GM23338 (cell line): ENCODE measurements at regions not wholly inside any gene's neighbourhood (a gene's known extent, or its start where the extent isn't known, plus 50 kb on each side); places are given as distances from the start of the nearest gene placed in this dataset.

ENCODE experiments used
- ATAC-seq: fragments of 200-7000 bp; cut with Tn5 transposase; 3 replicates; pipeline ENCODE4 v1.9.1; 2020
- DNase-seq: peaks from one replicate; pipeline ENCODE4 v3.0.0-alpha.2; 2015; ENCODE audit warnings: low spot score
- H2AFZ ChIP-seq: fragments of 200-600 bp; sonication (generic); 2 replicates; pipeline ENCODE4 v1.8.0; 2016; ENCODE audit warnings: antibody characterized with exemption, mild to moderate bottlenecking, moderate library complexity
- H3F3A ChIP-seq: fragments of 200-600 bp; sonication (generic); replicated peaks from 2 replicates; pipeline ENCODE4 v1.8.0; 2017; ENCODE audit warnings: antibody characterized with exemption, mixed run types, low read depth
- H3K27ac ChIP-seq: fragments of 200-600 bp; sonication (generic); 2 replicates; pipeline ENCODE4 v1.6.1; 2016; ENCODE audit warnings: low read depth
- H3K27me3 ChIP-seq: fragments of 200-600 bp; sonication (generic); 2 replicates; pipeline ENCODE4 v1.8.0; 2016; ENCODE audit warnings: mild to moderate bottlenecking, mixed run types, moderate library complexity; ENCODE audit not compliant: insufficient read depth
- H3K36me3 ChIP-seq: fragments of 200-600 bp; sonication (generic); 2 replicates; pipeline ENCODE4 v1.8.0; 2016; ENCODE audit warnings: mild to moderate bottlenecking; ENCODE audit not compliant: insufficient read depth
- H3K4me1 ChIP-seq: fragments of 200-600 bp; sonication (generic); 2 replicates; pipeline ENCODE4 v1.8.0; 2016; ENCODE audit warnings: mild to moderate bottlenecking, moderate library complexity; ENCODE audit not compliant: insufficient read depth
- H3K4me2 ChIP-seq: fragments of 200-600 bp; sonication (generic); 2 replicates; pipeline ENCODE4 v1.7.1; 2017; ENCODE audit warnings: mixed run types
- H3K4me3 ChIP-seq: fragments of 200-600 bp; sonication (generic); 2 replicates; pipeline ENCODE4 v1.6.1; 2016; ENCODE audit warnings: mixed run types
- H3K79me2 ChIP-seq: fragments of 200-600 bp; sonication (generic); replicated peaks from 2 replicates; pipeline ENCODE4 v1.8.0; 2017; ENCODE audit warnings: mild to moderate bottlenecking; ENCODE audit not compliant: insufficient read depth
- H3K9me2 ChIP-seq: fragments of 200-600 bp; sonication (generic); 2 replicates; pipeline ENCODE4 v1.8.0; 2017; ENCODE audit not compliant: insufficient read depth
- H4K20me1 ChIP-seq: fragments of 200-600 bp; sonication (generic); replicated peaks from 2 replicates; pipeline ENCODE4 v1.8.0; 2017; ENCODE audit warnings: mild to moderate bottlenecking; ENCODE audit not compliant: insufficient read depth
- H3K27ac Mint-ChIP-seq: 2 replicates; pipeline ENCODE4 v1.8.0; 2020; ENCODE audit warnings: inconsistent platforms, mild to moderate bottlenecking, moderate library complexity, mixed read lengths
- H3K27me3 Mint-ChIP-seq: 3 replicates; pipeline ENCODE4 v1.8.0; 2022; ENCODE audit warnings: low read depth, mild to moderate bottlenecking, moderate library complexity, mixed read lengths, inconsistent platforms; ENCODE audit not compliant: insufficient read depth, poor library complexity
- H3K36me3 Mint-ChIP-seq: 3 replicates; pipeline ENCODE4 v1.8.0; 2021; ENCODE audit warnings: low read depth, mild to moderate bottlenecking, inconsistent platforms, moderate library complexity, mixed read lengths
- H3K4me1 Mint-ChIP-seq: 3 replicates; pipeline ENCODE4 v1.8.0; 2020; ENCODE audit warnings: mild to moderate bottlenecking, inconsistent platforms, mixed read lengths
- H3K4me3 Mint-ChIP-seq: 3 replicates; pipeline ENCODE4 v1.8.0; 2021; ENCODE audit warnings: moderate library complexity, mild to moderate bottlenecking, inconsistent platforms, mixed read lengths
- H3K9me3 Mint-ChIP-seq: 3 replicates; pipeline ENCODE4 v1.8.0; 2020; ENCODE audit warnings: moderate library complexity, mild to moderate bottlenecking, inconsistent platforms, mixed read lengths
- CREB1 ChIP-seq: fragments of 250-450 bp; sonication (Bioruptor Pico); IDR thresholded peaks from 2 replicates; pipeline ENCODE4 v1.5.0; 2020; ENCODE audit warnings: low read depth, mild to moderate bottlenecking, moderate library complexity
- CTCF ChIP-seq, 2 experiments: fragments of 200-600 bp in 1 of 2; sonication (generic) in 1 of 2; conservative IDR thresholded peaks; 2 replicates each; pipeline versions ENCODE4 v1.5.1 to v1.6.1; 2016 to 2017; ENCODE audit warnings: antibody characterized with exemption in 2 of 2, low read depth in 2 of 2, mild to moderate bottlenecking in 2 of 2, moderate library complexity in 1 of 2
- ETS1 ChIP-seq: IDR thresholded peaks from 2 replicates; pipeline ENCODE4 v1.6.1; 2016; ENCODE audit warnings: antibody characterized with exemption
- EZH2 ChIP-seq: fragments of 200-600 bp; sonication (generic); IDR thresholded peaks from one replicate; pipeline ENCODE4 v1.8.0; 2017; ENCODE audit warnings: antibody characterized with exemption, mild to moderate bottlenecking, low read depth; ENCODE audit not compliant: unreplicated experiment
- EZH2phosphoT487 ChIP-seq: fragments of 200-600 bp; sonication (generic); IDR thresholded peaks from one replicate; pipeline ENCODE4 v1.8.1; 2018; ENCODE audit warnings: antibody characterized with exemption; ENCODE audit not compliant: unreplicated experiment
- JUNB ChIP-seq: IDR thresholded peaks from one replicate; pipeline ENCODE4 v1.6.1; 2016; ENCODE audit warnings: antibody characterized with exemption; ENCODE audit not compliant: unreplicated experiment
- NANOG ChIP-seq: IDR thresholded peaks from 2 replicates; pipeline ENCODE4 v1.6.1; 2016; ENCODE audit warnings: antibody characterized with exemption, borderline replicate concordance
- POLR2AphosphoS5 ChIP-seq: IDR thresholded peaks from 2 replicates; pipeline ENCODE4 v1.6.1; 2016; ENCODE audit warnings: antibody characterized with exemption, low read depth
- REST ChIP-seq: IDR thresholded peaks from one replicate; pipeline ENCODE4 v1.6.1; 2018; ENCODE audit warnings: antibody characterized with exemption; ENCODE audit not compliant: unreplicated experiment
- STAT1 ChIP-seq: IDR thresholded peaks from one replicate; pipeline ENCODE4 v1.6.1; 2016; ENCODE audit warnings: antibody characterized with exemption; ENCODE audit not compliant: unreplicated experiment
- ZNF114 ChIP-seq: fragments of 250-450 bp; sonication (Bioruptor Pico); IDR thresholded peaks from 2 replicates; pipeline ENCODE4 v1.5.0; 2020; ENCODE audit warnings: mild to moderate bottlenecking, moderate library complexity
- ZNF331 ChIP-seq: fragments of 250-450 bp; sonication (Bioruptor Pico); IDR thresholded peaks from 2 replicates; pipeline ENCODE4 v1.5.0; 2020; ENCODE audit warnings: low read depth, mild to moderate bottlenecking, moderate library complexity
- ZNF462 ChIP-seq: fragments of 250-450 bp; sonication (Bioruptor Pico); IDR thresholded peaks from 2 replicates; pipeline ENCODE4 v1.5.0; 2020; ENCODE audit warnings: mild to moderate bottlenecking, moderate library complexity

GRCh38 chr11:80466570-80466969 is 1025.7 kb upstream of the TENM4 start:
- no peaks in the 10 kb centered on the region for H4K20me1 ChIP-seq
- no peak overlapping the region for H3K4me2 ChIP-seq
- Mint-ChIP-seq H3K9me3 (peaks cover 4% of the 10 kb centered on the region; the same call in 1 of the 3 replicates), H3K36me3 (no peaks in the 10 kb centered on the region; the same call in 2 of the 3 replicates), H3K27me3 (peaks cover 2% of the 10 kb centered on the region), H3K4me3 (no peak overlapping the region), H3K27ac (no peak overlapping the region), H3K4me1 (no peaks in the 10 kb centered on the region)
- no peaks in the 10 kb centered on the region for H3F3A ChIP-seq
- H3K36me3 ChIP-seq, result no peaks in the 10 kb centered on the region
- H2AFZ ChIP-seq, result no peak overlapping the region
- H3K4me3 ChIP-seq, result no peak overlapping the region
- DNase-seq (no peak), ATAC-seq (no peak)
- no peak overlapping the region for H3K27ac ChIP-seq
- H3K9me2 ChIP-seq, result peaks cover 22% of the 10 kb centered on the region
- no peaks in the 10 kb centered on the region for H3K27me3 ChIP-seq
- H3K79me2 ChIP-seq, result no peaks in the 10 kb centered on the region
- TF ChIP-seq CREB1 (CRISPR knock-in tag), result no peak
- no peak for TF ChIP-seq EZH2phosphoT487
- no peak for TF ChIP-seq NANOG
- TF ChIP-seq ETS1, result no peak
- TF ChIP-seq ZNF462 (CRISPR knock-in tag), result no peak
- TF ChIP-seq CTCF (conservative IDR thresholded peaks at IDR 0.05; ENCODE audit: low read depth in 2 of 2), result no peak
- no peak for TF ChIP-seq ZNF114
- no peak for TF ChIP-seq ZNF331 (CRISPR knock-in tag)
- no peak for TF ChIP-seq POLR2AphosphoS5
- TF ChIP-seq EZH2, result no peak
- TF ChIP-seq JUNB, result no peak
- no peak for TF ChIP-seq REST
- TF ChIP-seq STAT1, result no peak
- no peaks in the 10 kb centered on the region for H3K4me1 ChIP-seq
